Ishikawa (cell line): ENCODE measurements at regions not wholly inside any gene's neighbourhood (a gene's known extent, or its start where the extent isn't known, plus 50 kb on each side); places are given as distances from the start of the nearest gene placed in this dataset.

ENCODE experiments used
- CEBPB ChIP-seq: IDR thresholded peaks from 2 replicates; pipeline ENCODE4 v1.6.1; 2012
- CREB1 ChIP-seq: IDR thresholded peaks from 2 replicates; pipeline ENCODE4 v1.6.1; 2012; ENCODE audit warnings: low read depth
- EGR1 ChIP-seq: IDR thresholded peaks from 2 replicates; pipeline ENCODE4 v1.6.1; 2012
- EP300 ChIP-seq: IDR thresholded peaks from 2 replicates; pipeline ENCODE4 v1.6.1; 2012; ENCODE audit warnings: borderline replicate concordance
- RAD21 ChIP-seq: IDR thresholded peaks from 2 replicates; pipeline ENCODE4 v1.6.1; 2012; ENCODE audit warnings: low read depth
- TAF1 ChIP-seq: IDR thresholded peaks from 2 replicates; pipeline ENCODE4 v1.6.1; 2012; ENCODE audit warnings: low read depth, mild to moderate bottlenecking
- TEAD4 ChIP-seq: IDR thresholded peaks from 2 replicates; pipeline ENCODE4 v1.6.1; 2012
- ZBTB7A ChIP-seq: IDR thresholded peaks from 2 replicates; pipeline ENCODE4 v1.6.1; 2012; ENCODE audit warnings: low read depth
- TF ChIP-seq, protein P1 (sequence below): IDR thresholded peaks from 2 replicates; pipeline ENCODE4 v1.6.1; 2012
- TF ChIP-seq, protein P2 (sequence below): IDR thresholded peaks from 2 replicates; pipeline ENCODE4 v1.6.1; 2012; ENCODE audit warnings: low read depth, mild to moderate bottlenecking

DNA sequence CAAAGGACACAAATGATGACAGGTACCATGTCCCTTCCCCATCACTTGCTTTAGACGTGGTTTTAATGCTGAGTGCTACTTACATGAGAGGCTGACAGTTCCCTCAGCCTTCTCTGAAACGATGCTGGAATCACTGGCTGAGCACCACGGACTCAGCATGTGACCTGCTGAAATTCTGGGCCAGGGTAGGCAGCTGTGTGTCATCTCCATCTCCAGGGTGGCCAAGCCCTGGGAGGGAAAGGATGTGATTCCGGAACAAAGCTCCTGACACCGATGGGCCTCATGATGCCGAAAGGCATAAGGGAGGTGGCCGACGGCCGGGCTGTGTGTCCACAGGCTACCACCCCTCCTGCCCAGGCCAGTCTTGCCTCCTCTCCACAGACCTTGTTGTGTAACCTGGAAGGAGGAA, 184.3 kb upstream of the CST7 start:
- TF ChIP-seq ZBTB7A, result no peak
- TF ChIP-seq, protein P1, sequence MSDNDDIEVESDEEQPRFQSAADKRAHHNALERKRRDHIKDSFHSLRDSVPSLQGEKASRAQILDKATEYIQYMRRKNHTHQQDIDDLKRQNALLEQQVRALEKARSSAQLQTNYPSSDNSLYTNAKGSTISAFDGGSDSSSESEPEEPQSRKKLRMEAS, result no peak
- TF ChIP-seq EP300, result no peak
- no peak for TF ChIP-seq CREB1
- TF ChIP-seq RAD21, result no peak
- no peak for TF ChIP-seq CEBPB
- TF ChIP-seq, protein P2, sequence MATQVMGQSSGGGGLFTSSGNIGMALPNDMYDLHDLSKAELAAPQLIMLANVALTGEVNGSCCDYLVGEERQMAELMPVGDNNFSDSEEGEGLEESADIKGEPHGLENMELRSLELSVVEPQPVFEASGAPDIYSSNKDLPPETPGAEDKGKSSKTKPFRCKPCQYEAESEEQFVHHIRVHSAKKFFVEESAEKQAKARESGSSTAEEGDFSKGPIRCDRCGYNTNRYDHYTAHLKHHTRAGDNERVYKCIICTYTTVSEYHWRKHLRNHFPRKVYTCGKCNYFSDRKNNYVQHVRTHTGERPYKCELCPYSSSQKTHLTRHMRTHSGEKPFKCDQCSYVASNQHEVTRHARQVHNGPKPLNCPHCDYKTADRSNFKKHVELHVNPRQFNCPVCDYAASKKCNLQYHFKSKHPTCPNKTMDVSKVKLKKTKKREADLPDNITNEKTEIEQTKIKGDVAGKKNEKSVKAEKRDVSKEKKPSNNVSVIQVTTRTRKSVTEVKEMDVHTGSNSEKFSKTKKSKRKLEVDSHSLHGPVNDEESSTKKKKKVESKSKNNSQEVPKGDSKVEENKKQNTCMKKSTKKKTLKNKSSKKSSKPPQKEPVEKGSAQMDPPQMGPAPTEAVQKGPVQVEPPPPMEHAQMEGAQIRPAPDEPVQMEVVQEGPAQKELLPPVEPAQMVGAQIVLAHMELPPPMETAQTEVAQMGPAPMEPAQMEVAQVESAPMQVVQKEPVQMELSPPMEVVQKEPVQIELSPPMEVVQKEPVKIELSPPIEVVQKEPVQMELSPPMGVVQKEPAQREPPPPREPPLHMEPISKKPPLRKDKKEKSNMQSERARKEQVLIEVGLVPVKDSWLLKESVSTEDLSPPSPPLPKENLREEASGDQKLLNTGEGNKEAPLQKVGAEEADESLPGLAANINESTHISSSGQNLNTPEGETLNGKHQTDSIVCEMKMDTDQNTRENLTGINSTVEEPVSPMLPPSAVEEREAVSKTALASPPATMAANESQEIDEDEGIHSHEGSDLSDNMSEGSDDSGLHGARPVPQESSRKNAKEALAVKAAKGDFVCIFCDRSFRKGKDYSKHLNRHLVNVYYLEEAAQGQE, result no peak
- TF ChIP-seq TEAD4, result no peak
- TF ChIP-seq EGR1, result no peak
- no peak for TF ChIP-seq TAF1
